Heart right ventricle (tissue), 16 donors: ENCODE measurements at regions not wholly inside any gene's neighbourhood (a gene's known extent, or its start where the extent isn't known, plus 50 kb on each side); places are given as distances from the start of the nearest gene placed in this dataset.

ENCODE experiments used
- ATAC-seq, 8 donors: fragments of 200-7000 bp; cut with Tn5 transposase; one replicate each; pipeline ENCODE4 v1.9.1; 2020; ENCODE audit warnings: mild to moderate bottlenecking in 8 of 8, moderate library complexity in 8 of 8, moderate number of reproducible peaks in 1 of 8
- DNase-seq, 2 donors: peaks; one replicate each; pipeline ENCODE4 v3.0.0-alpha.2; 2020
- H3K27ac ChIP-seq, 10 donors: fragments of 200-600 bp; sonication (generic) in 2 of 10; one replicate each; pipeline versions ENCODE4 v1.5.0 to v1.8.0; 2020 to 2022; ENCODE audit warnings: mild to moderate bottlenecking in 3 of 10
- H3K27me3 ChIP-seq, 7 donors: fragments of 200-600 bp; one replicate each; pipeline ENCODE4 v1.8.0; 2021 to 2022; ENCODE audit warnings: mild to moderate bottlenecking in 2 of 7
- H3K36me3 ChIP-seq, 9 donors: fragments of 200-600 bp; sonication (generic) in 1 of 9; one replicate each; pipeline versions ENCODE4 v1.5.0 to v1.8.0; 2020 to 2022; ENCODE audit warnings: mild to moderate bottlenecking in 2 of 9
- H3K4me1 ChIP-seq, 9 donors: fragments of 200-600 bp; sonication (generic) in 1 of 9; one replicate each; pipeline versions ENCODE4 v1.5.0 to v1.8.0; 2020 to 2022; ENCODE audit warnings: mild to moderate bottlenecking in 4 of 9
- H3K4me3 ChIP-seq, 10 donors: fragments of 200-600 bp; sonication (generic) in 2 of 10; one replicate each; pipeline versions ENCODE4 v1.5.0 to v1.8.0; 2020 to 2022; ENCODE audit warnings: mild to moderate bottlenecking in 7 of 10, moderate library complexity in 2 of 10
- H3K9me3 ChIP-seq, 11 donors: fragments of 200-600 bp in 10 of 11; sonication (generic) in 2 of 11; one replicate each; pipeline versions ENCODE4 v1.5.0 to v1.8.0; 2013 to 2022; ENCODE audit warnings: mild to moderate bottlenecking in 2 of 11, control low read depth in 1 of 11, moderate library complexity in 1 of 11
- CTCF ChIP-seq, 9 donors: fragments of 200-600 bp; sonication (generic) in 2 of 9; IDR thresholded peaks; one replicate each; pipeline versions ENCODE4 v1.5.0 to v1.8.0; 2021 to 2022; ENCODE audit warnings: antibody characterized with exemption in 9 of 9, mild to moderate bottlenecking in 5 of 9, moderate library complexity in 1 of 9
- WGBS, 2 donors: extraction: QIAGEN DNeasy Blood & Tissue Kit; methylation state at CpG; one replicate each; pipeline ENCODE4 v1.1.7; 2013; ENCODE audit warnings: inconsistent platforms in 1 of 2; 5-methylcytosine and 5-hydroxymethylcytosine counted together
- intact Hi-C, 10 donors: fragments of 100-400 bp; cut with DNase I; formaldehyde crosslinking; loops; one replicate each; pipeline versions ENCODE4 v1.11.1 to v1.14.2; 2022
- donor health status: Arrhythmogenic right ventricular cardiomyopathy.
- donor health status: ischemic (EF 13 %, LVEDD 7.1; RV severe dilation, severe dysfunction).
- donor health status: healthy with polysubstance abuse.
- donor health status: DM: no; HTN: yes; CAD: no.
- donor health status: DM: no; HTN: no; CAD: no.
- donor health status: ischemic (EF 25% LVEDD 6.9; RV normal size, moderate dysfunction).
- donor health status: ischemic (EF 25% LVEDD 5.7; RV mildly dilated, moderate dysfunction).
- donor health status: healthy.
- donor health status: DM: yes; HTN: yes; CAD: no.
- donor health status: Ischemic cardiomyopathy.
- donor health status: ischemic (EF 35%, LVEDD 5.7; RV mildly dilated, moderate dysfunction).
- donor health status: nonischemic (EF 11% LVEDD 7.7; RV severe dilation, severe dysfunction).
- donor health status: DM: yes; HTN: yes; CAD: no.
- donor health status: PGD.
- donor health status: ischemic (EF 29% LVEDD 5.4; RV normal size, mild dysfunction).
- donor health status: nonischemic (EF 23%, LVEDD 6.1; RV moderate dilation, normal function).

- no peak for DNase-seq
- Histone ChIP-seq H3K4me3 (no peak overlapping the region), H3K36me3 (no peaks in the 10 kb centered on the region), H3K27me3 (no peaks in the 10 kb centered on the region), H3K4me1 (no peaks in the 10 kb centered on the region), H3K27ac (no peak overlapping the region), H3K9me3 (peaks cover 0 to 19% (median 0%) of the 10 kb centered on the region in 11 donors)
- TF ChIP-seq CTCF (IDR thresholded peaks at IDR 0.05) = no peak
- no peak for ATAC-seq
- intact Hi-C loops = no loop called here
- 84 to 92% methylated on average over 2 of the region's 2 CpGs for WGBS, 2 donors
Measured at GRCh38 chr18:56036741-56037140, 448.7 kb upstream of the TCF4 start.

- no peak for DNase-seq
- no peaks in the 10 kb centered on the region for H3K4me1 ChIP-seq
- TF ChIP-seq CTCF (IDR thresholded peaks at IDR 0.05) = no peak
- no peaks in the 10 kb centered on the region for H3K36me3 ChIP-seq
- H3K4me3 ChIP-seq = no peak overlapping the region
- no peaks in the 10 kb centered on the region for H3K27me3 ChIP-seq
- 94 to 98% methylated on average over 3 of the region's 3 CpGs for WGBS, 2 donors
- H3K27ac ChIP-seq = no peak overlapping the region
- no peak for ATAC-seq
- intact Hi-C loops = no loop called here
- H3K9me3 ChIP-seq = peaks cover 0 to 19% (median 0%) of the 10 kb centered on the region in 11 donors
Measured at GRCh38 chr18:56035546-56035945, 447.6 kb upstream of the TCF4 start.

GRCh38 chr18:56034949-56035348 is 447.0 kb upstream of the TCF4 start:
- TF ChIP-seq CTCF (IDR thresholded peaks at IDR 0.05) = no peak
- peak in 1 of 8 donors; percentile 46 for ATAC-seq
- WGBS, 2 donors = 60 to 68% methylated on average over 2 of the region's 2 CpGs
- H3K27ac ChIP-seq = no peak overlapping the region
- H3K4me3 ChIP-seq = no peak overlapping the region
- peaks cover 0 to 19% (median 0%) of the 10 kb centered on the region in 11 donors for H3K9me3 ChIP-seq
- H3K4me1 ChIP-seq = no peaks in the 10 kb centered on the region
- DNase-seq = no peak
- intact Hi-C loops = no loop called here
- H3K36me3 ChIP-seq = no peaks in the 10 kb centered on the region
- no peaks in the 10 kb centered on the region for H3K27me3 ChIP-seq

- no peaks in the 10 kb centered on the region for H3K36me3 ChIP-seq
- H3K27me3 ChIP-seq = no peaks in the 10 kb centered on the region
- no peak for DNase-seq
- no peak for TF ChIP-seq CTCF (IDR thresholded peaks at IDR 0.05)
- H3K4me1 ChIP-seq = peaks cover 0 to 16% (median 6%) of the 10 kb centered on the region in 9 donors
- ATAC-seq = no peak
- H3K9me3 ChIP-seq = peaks cover 0 to 19% (median 0%) of the 10 kb centered on the region in 11 donors
- H3K27ac ChIP-seq = no peak overlapping the region
- no peak overlapping the region for H3K4me3 ChIP-seq
- intact Hi-C loops = no loop called here
- 87 to 91% methylated on average over 3 of the region's 3 CpGs for WGBS, 2 donors
Measured at GRCh38 chr18:56030060-56030459, 442.1 kb upstream of the TCF4 start.
